Activated CD8-positive, alpha-beta T cell treated with anti-CD3 and anti-CD28 coated beads for 36 hours (primary cell): ENCODE measurements at regions not wholly inside any gene's neighbourhood (a gene's known extent, or its start where the extent isn't known, plus 50 kb on each side); places are given as distances from the start of the nearest gene placed in this dataset.
"Not testable (repeated sequence)": the region's sequence is repeated elsewhere in the genome, so short reads cannot be mapped to it uniquely, and the experiment has no call there.

Experiments used
- ATAC-seq: fragments of 200-7000 bp; cut with Tn5 transposase; one replicate; pipeline ENCODE4 v1.10.0; 2021; ENCODE audit warnings: mild to moderate bottlenecking, moderate library complexity
- CTCF ChIA-PET: fragments of 350-600 bp; sonication (Branson Sonifier 250); formaldehyde crosslinking; loops from one replicate; lab custom pipeline; 2021; ENCODE audit warnings: antibody characterized with exemption; lab: Charles Lee
- POLR2A ChIA-PET: fragments of 350-600 bp; sonication (Branson Sonifier 250); formaldehyde crosslinking; loops from one replicate; lab custom pipeline; 2021; ENCODE audit warnings: antibody characterized with exemption; lab: Charles Lee
- DNase-seq: peaks from one replicate; pipeline ENCODE4 v3.0.0-alpha.2; 2020
- H3K27ac Mint-ChIP-seq: one replicate; pipeline ENCODE4 v1.8.0; 2021; ENCODE audit warnings: mild to moderate bottlenecking, mixed read lengths
- H3K27me3 Mint-ChIP-seq: one replicate; pipeline ENCODE4 v1.8.0; 2021; ENCODE audit warnings: mixed read lengths
- H3K36me3 Mint-ChIP-seq: one replicate; pipeline ENCODE4 v1.8.0; 2021; ENCODE audit warnings: low read depth, mixed read lengths
- H3K4me1 Mint-ChIP-seq: one replicate; pipeline ENCODE4 v1.8.0; 2021; ENCODE audit warnings: low read depth, mixed read lengths
- H3K4me3 Mint-ChIP-seq: one replicate; pipeline ENCODE4 v1.8.0; 2021; ENCODE audit warnings: mild to moderate bottlenecking, moderate library complexity, mixed read lengths
- H3K9me3 Mint-ChIP-seq: one replicate; pipeline ENCODE4 v1.8.0; 2021; ENCODE audit warnings: mixed read lengths
- CTCF ChIP-seq: fragments of 200-600 bp; IDR thresholded peaks from one replicate; pipeline ENCODE4 v1.8.0; 2022; ENCODE audit warnings: antibody characterized with exemption, mild to moderate bottlenecking
- intact Hi-C: fragments of 100-400 bp; cut with micrococcal nuclease; formaldehyde crosslinking; loops from one replicate; pipeline ENCODE4 v1.10.0; 2022

- Mint-ChIP-seq H3K27ac (no peak overlapping the region), H3K4me1 (no peaks in the 10 kb centered on the region), H3K27me3 (no peaks in the 10 kb centered on the region), H3K36me3 (no peaks in the 10 kb centered on the region), H3K9me3 (no peaks in the 10 kb centered on the region), H3K4me3 (no peak overlapping the region)
- TF ChIP-seq CTCF, result no peak
- DNase-seq, result no peak
- intact Hi-C loops, result no loop called here
- no peak for ATAC-seq
- POLR2A ChIA-PET, result no interaction called here
- CTCF ChIA-PET, result no interaction called here
These were observed 216.0 kb downstream of the ANKRD30B start for GRCh38 chr18:14964002-14964401.

GRCh38 chr18:14964406-14964805 lies 216.4 kb downstream of the ANKRD30B start:
- ATAC-seq (no peak), DNase-seq (no peak)
- TF ChIP-seq CTCF, result no peak
- no peaks in the 10 kb centered on the region for H3K9me3 Mint-ChIP-seq
- CTCF ChIA-PET, result no interaction called here
- no peaks in the 10 kb centered on the region for H3K27me3 Mint-ChIP-seq
- intact Hi-C loops, result no loop called here
- POLR2A ChIA-PET, result no interaction called here
- H3K4me1 Mint-ChIP-seq, result no peaks in the 10 kb centered on the region
- H3K4me3 Mint-ChIP-seq, result no peak overlapping the region
- no peak overlapping the region for H3K27ac Mint-ChIP-seq
- no peaks in the 10 kb centered on the region for H3K36me3 Mint-ChIP-seq

GRCh38 chr18:14964976-14965375 lies 217.0 kb downstream of the ANKRD30B start:
- POLR2A ChIA-PET, H3K4me1 Mint-ChIP-seq, DNase-seq, H3K27me3 Mint-ChIP-seq, intact Hi-C loops, H3K36me3 Mint-ChIP-seq, H3K27ac Mint-ChIP-seq, H3K9me3 Mint-ChIP-seq, H3K4me3 Mint-ChIP-seq, CTCF ChIA-PET, ATAC-seq: not testable (repeated sequence)

- POLR2A ChIA-PET, result no interaction called here
- no peak for ATAC-seq
- Mint-ChIP-seq H3K4me1 (no peaks in the 10 kb centered on the region), H3K36me3 (no peaks in the 10 kb centered on the region), H3K9me3 (no peaks in the 10 kb centered on the region), H3K4me3 (no peak overlapping the region), H3K27ac (no peak overlapping the region), H3K27me3 (no peaks in the 10 kb centered on the region)
- DNase-seq, result no peak
- intact Hi-C loops, result no loop called here
- TF ChIP-seq CTCF, result no peak
- CTCF ChIA-PET, result no interaction called here
These were observed 217.6 kb downstream of the ANKRD30B start for GRCh38 chr18:14965553-14965952.

- H3K36me3 Mint-ChIP-seq, H3K4me1 Mint-ChIP-seq, intact Hi-C loops, H3K27ac Mint-ChIP-seq, ATAC-seq, POLR2A ChIA-PET, H3K9me3 Mint-ChIP-seq, CTCF ChIA-PET, H3K27me3 Mint-ChIP-seq, DNase-seq, H3K4me3 Mint-ChIP-seq: not testable (repeated sequence)
These were observed 219.3 kb downstream of the ANKRD30B start for GRCh38 chr18:14967246-14967645.

- Mint-ChIP-seq H3K27me3 (no peaks in the 10 kb centered on the region), H3K4me1 (no peaks in the 10 kb centered on the region), H3K9me3 (no peaks in the 10 kb centered on the region), H3K36me3 (no peaks in the 10 kb centered on the region), H3K4me3 (no peak overlapping the region), H3K27ac (no peak overlapping the region)
- ChIA-PET CTCF (interaction anchor here (0.7 kb wide), 1 partner anchor 9 kb away, joined by 3 read pairs; no protein-coding TSS in a partner anchor), POLR2A (no interaction called here)
- ATAC-seq (no peak), DNase-seq (no peak)
- no peak for TF ChIP-seq CTCF
- intact Hi-C loops, result no loop called here
These were observed 221.5 kb downstream of the ANKRD30B start for GRCh38 chr18:14969500-14969899.
